Nephron progenitor cell (in vitro differentiated cells): ENCODE measurements at regions not wholly inside any gene's neighbourhood (a gene's known extent, or its start where the extent isn't known, plus 50 kb on each side); places are given as distances from the start of the nearest gene placed in this dataset.

ENCODE experiments used
- DNase-seq: peaks from one replicate; pipeline ENCODE4 v3.0.0; 2021
- H3K27ac Mint-ChIP-seq: 2 replicates; pipeline ENCODE4 v1.8.0; 2021; ENCODE audit warnings: mild to moderate bottlenecking, moderate library complexity, mixed read lengths
- H3K27me3 Mint-ChIP-seq: 2 replicates; pipeline ENCODE4 v1.8.0; 2021; ENCODE audit warnings: mild to moderate bottlenecking, low read depth, mixed read lengths; ENCODE audit not compliant: poor library complexity
- H3K36me3 Mint-ChIP-seq: 2 replicates; pipeline ENCODE4 v1.8.0; 2021; ENCODE audit warnings: low read depth, mixed read lengths
- H3K4me1 Mint-ChIP-seq: 2 replicates; pipeline ENCODE4 v1.8.0; 2021; ENCODE audit warnings: mixed read lengths
- H3K4me3 Mint-ChIP-seq: 2 replicates; pipeline ENCODE4 v1.8.0; 2021; ENCODE audit warnings: mild to moderate bottlenecking, moderate library complexity, mixed read lengths
- H3K9me3 Mint-ChIP-seq: 2 replicates; pipeline ENCODE4 v1.8.0; 2021; ENCODE audit warnings: mild to moderate bottlenecking, moderate library complexity, mixed read lengths
- TF ChIP-seq, protein P1 (sequence below): fragments of 200-600 bp; sonication (generic); IDR thresholded peaks from 2 replicates; pipeline ENCODE4 v1.5.0; 2021; ENCODE audit warnings: antibody characterized with exemption

DNA sequence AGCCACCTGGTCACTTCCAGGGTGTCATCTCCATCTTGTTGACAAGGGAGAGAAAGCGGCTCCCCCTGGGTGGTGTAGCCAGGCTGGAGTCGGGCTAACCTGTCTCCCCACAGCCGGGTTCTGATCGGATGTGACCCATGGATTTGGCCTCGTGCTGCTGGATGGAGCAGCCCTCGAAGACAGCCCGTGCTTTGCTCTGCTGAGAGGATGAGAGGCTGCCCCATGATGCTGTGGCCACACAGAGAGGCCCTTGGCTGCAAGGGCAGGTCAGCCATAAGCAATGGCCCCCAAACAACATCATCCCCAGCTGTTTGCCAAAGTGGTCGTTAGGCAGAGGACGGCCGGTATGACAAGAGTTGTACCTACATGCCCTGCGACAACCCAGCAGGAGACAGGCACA, 106.6 kb downstream of the HMX1 start:
- H3K27ac Mint-ChIP-seq, result no peak overlapping the region
- TF ChIP-seq, protein P1, sequence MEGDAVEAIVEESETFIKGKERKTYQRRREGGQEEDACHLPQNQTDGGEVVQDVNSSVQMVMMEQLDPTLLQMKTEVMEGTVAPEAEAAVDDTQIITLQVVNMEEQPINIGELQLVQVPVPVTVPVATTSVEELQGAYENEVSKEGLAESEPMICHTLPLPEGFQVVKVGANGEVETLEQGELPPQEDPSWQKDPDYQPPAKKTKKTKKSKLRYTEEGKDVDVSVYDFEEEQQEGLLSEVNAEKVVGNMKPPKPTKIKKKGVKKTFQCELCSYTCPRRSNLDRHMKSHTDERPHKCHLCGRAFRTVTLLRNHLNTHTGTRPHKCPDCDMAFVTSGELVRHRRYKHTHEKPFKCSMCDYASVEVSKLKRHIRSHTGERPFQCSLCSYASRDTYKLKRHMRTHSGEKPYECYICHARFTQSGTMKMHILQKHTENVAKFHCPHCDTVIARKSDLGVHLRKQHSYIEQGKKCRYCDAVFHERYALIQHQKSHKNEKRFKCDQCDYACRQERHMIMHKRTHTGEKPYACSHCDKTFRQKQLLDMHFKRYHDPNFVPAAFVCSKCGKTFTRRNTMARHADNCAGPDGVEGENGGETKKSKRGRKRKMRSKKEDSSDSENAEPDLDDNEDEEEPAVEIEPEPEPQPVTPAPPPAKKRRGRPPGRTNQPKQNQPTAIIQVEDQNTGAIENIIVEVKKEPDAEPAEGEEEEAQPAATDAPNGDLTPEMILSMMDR, result no peak

DNA sequence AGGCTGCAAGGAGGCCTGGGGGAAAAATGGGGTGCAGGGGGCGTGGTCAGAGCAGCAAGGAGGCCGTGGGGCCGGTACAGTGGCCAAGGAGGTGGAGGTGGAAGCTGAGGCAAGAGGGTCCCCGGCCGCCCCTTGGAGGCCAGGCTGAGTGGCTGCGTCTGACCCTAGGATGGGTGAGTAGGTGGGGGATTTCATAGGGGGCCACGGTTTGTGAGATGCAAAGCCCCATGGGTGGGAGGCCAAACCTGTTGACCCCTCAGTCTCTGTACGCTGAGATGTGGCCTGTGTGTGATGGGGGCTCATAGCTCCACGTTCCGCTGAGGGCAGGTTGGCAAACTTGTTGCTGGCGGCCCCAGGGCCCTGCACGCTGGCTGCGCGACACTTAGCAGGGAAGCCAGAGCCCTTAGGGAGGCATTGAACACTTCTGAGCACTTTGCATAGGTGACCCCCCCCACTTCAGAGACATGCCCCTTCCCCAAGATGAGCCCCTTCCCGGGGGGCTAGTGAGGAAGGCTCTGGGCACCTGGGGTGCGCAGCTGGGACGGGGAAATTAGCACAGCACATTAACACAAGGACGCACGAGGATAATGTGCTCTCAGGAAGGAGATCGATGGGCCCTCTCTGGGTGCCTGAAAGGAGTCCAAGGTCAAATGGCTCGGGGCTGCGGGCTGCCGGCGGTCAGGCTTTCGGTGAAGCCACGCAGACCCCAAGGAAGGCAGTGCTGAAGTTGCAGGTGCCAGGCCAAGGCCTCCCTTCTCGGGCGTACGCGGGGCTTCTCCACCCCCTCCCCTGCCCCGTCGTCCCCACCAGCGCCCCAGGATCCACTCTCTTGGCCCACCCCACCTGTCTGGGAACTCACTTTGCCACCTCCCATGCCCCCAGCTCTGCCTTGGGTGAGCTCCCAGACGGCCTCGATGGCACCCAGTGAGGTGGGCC, 107.4 kb downstream of the HMX1 start:
- Mint-ChIP-seq H3K9me3 (no peaks in the 10 kb centered on the region), H3K36me3 (no peaks in the 10 kb centered on the region), H3K4me3 (no peak overlapping the region), H3K27me3 (peaks cover 16% of the 10 kb centered on the region), H3K27ac (no peak overlapping the region), H3K4me1 (peaks cover 23% of the 10 kb centered on the region)
- DNase-seq, result no peak
- TF ChIP-seq, protein P1, result no peak

More for the DNA sequence above, 106.6 kb downstream of the HMX1 start:
- no peaks in the 10 kb centered on the region for H3K36me3 Mint-ChIP-seq
- DNase-seq, result no peak
- H3K4me1 Mint-ChIP-seq, result peaks cover 19% of the 10 kb centered on the region
- H3K27me3 Mint-ChIP-seq, result peaks cover 15% of the 10 kb centered on the region
- H3K9me3 Mint-ChIP-seq, result no peaks in the 10 kb centered on the region
- no peak overlapping the region for H3K4me3 Mint-ChIP-seq

DNA sequence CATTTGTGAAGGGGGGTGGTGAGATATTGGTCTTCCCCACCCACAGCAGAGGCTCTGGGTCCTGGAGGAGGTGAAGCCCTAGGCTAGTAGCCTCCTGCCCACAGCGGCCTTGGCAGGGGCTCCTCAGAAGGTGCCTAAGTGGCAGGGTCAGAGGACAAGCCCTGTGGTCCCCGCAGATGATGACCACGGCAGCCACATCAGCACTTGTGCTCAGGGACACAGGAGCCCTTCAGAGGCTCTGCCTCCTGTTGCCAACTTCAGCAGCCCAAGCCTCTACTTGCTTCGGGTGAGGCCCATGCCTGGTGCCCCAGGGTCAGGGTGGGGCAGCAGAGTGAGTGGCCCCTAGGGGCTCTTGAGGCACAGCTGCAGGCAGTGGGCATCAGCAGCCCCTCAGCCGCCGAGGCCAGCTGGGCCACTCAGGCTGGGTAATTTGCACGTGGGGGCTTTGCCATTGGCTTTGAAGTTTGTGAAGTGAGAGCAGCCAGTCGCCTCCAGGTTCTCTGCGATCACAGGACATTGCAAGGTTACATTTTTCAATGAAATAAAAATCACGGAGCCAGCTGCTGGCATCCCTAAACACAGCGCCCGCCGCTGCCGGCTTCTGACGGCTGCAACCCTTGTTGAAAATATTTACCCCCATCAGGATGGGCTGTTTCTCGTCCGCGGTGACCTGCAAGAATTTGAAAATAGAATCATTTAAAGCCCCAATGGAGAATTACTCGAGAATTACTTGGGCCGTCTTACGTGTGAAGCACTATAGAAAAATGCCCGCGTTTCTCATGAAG, 108.5 kb downstream of the HMX1 start:
- Mint-ChIP-seq H3K36me3 (no peaks in the 10 kb centered on the region), H3K4me1 (peaks cover 23% of the 10 kb centered on the region), H3K27me3 (peaks cover 16% of the 10 kb centered on the region), H3K9me3 (no peaks in the 10 kb centered on the region), H3K27ac (no peak overlapping the region), H3K4me3 (no peak overlapping the region)
- TF ChIP-seq, protein P1, result no peak
- no peak for DNase-seq

DNA sequence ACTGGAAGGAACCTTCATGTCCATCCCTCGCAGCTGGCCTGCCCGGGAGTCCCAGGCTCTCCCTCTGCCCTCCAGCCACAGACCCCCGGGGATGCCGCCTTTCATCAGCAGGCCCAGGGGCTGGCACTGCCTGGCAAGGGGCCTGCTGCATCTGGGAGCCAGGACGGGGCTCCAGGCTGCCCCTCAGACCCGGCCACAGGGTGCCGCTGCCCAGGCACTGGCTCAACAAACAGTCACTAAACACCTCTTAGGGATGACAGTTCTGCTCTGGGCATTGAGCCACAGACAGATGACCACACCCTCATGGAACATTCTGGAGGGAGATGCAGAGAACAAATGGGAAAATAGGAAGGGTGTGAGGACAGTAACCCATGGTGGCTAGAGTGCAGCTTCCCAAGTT, 109.3 kb downstream of the HMX1 start:
- no peak for DNase-seq
- Mint-ChIP-seq H3K27me3 (peaks cover 13% of the 10 kb centered on the region), H3K9me3 (no peaks in the 10 kb centered on the region), H3K4me3 (no peak overlapping the region), H3K27ac (no peak overlapping the region), H3K36me3 (no peaks in the 10 kb centered on the region), H3K4me1 (peaks cover 23% of the 10 kb centered on the region)
- TF ChIP-seq, protein P1, result no peak

DNA sequence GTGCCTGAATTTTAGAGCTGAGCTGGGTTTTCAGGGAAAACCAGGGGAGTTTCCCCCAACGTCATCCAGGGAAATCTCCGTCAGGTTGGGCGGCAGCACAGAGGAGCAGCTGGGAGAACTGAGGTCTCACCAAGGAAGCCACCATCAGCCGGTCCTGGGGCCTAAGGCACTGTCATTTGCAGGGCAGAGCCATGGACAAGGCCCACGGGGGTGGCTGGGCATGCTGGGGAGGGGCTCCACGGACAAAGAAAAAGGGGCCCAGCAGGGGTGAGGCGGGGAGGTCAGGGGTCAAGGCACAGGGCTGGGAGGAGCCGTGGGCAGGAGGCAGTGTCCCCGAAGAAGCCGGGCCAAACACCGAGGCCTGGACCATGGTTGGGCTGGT, 109.8 kb downstream of the HMX1 start:
- TF ChIP-seq, protein P1, result no peak
- peaks cover 11% of the 10 kb centered on the region for H3K27me3 Mint-ChIP-seq

More for the DNA sequence above, 109.8 kb downstream of the HMX1 start:
- Mint-ChIP-seq H3K27ac (no peak overlapping the region), H3K4me1 (peaks cover 23% of the 10 kb centered on the region), H3K4me3 (no peak overlapping the region), H3K9me3 (no peaks in the 10 kb centered on the region), H3K36me3 (no peaks in the 10 kb centered on the region)
- no peak for DNase-seq
